ENCODE measurements at regions not wholly inside any gene's neighbourhood (a gene's known extent, or its start where the extent isn't known, plus 50 kb on each side); places are given as distances from the start of the nearest gene placed in this dataset.

GRCh38 chr18:78906066-78906465 is 73.6 kb upstream of the SALL3 start:
- no peak for TF ChIP-seq CTCF (IDR thresholded peaks at IDR 0.05; ENCODE audit: low read depth, low read length)
- H3K27me3 ChIP-seq = no peaks in the 10 kb centered on the region; the same call in 1 of the 2 replicates
- no peak overlapping the region for H3K4me3 ChIP-seq (ENCODE audit: low read depth, low read length)
- H3K36me3 ChIP-seq = no peaks in the 10 kb centered on the region
- no peak for DNase-seq
- no peaks in the 10 kb centered on the region for H3K4me1 ChIP-seq
- H3K9me3 ChIP-seq = no peaks in the 10 kb centered on the region

GRCh38 chr18:78908462-78909260 is 71.0 kb upstream of the SALL3 start:
- TF ChIP-seq CTCF (IDR thresholded peaks at IDR 0.05; ENCODE audit: low read depth, low read length) = no peak
- no peak for DNase-seq
- H3K9me3 ChIP-seq = no peaks in the 10 kb centered on the region
- H3K36me3 ChIP-seq = no peaks in the 10 kb centered on the region
- no peaks in the 10 kb centered on the region; the same call in 1 of the 2 replicates for H3K27me3 ChIP-seq
- H3K4me3 ChIP-seq (ENCODE audit: low read depth, low read length) = no peak overlapping the region
- no peaks in the 10 kb centered on the region for H3K4me1 ChIP-seq

- no peaks in the 10 kb centered on the region for H3K36me3 ChIP-seq
- no peaks in the 10 kb centered on the region for H3K4me1 ChIP-seq
- H3K27me3 ChIP-seq = no peaks in the 10 kb centered on the region
- no peak for DNase-seq
- no peak overlapping the region for H3K4me3 ChIP-seq (ENCODE audit: low read depth, low read length)
- TF ChIP-seq CTCF (IDR thresholded peaks at IDR 0.05; ENCODE audit: low read depth, low read length) = no peak
- no peaks in the 10 kb centered on the region for H3K9me3 ChIP-seq
These were observed 67.8 kb upstream of the SALL3 start for GRCh38 chr18:78911751-78912283.

GRCh38 chr18:78912336-78912735 is 67.3 kb upstream of the SALL3 start:
- TF ChIP-seq CTCF (IDR thresholded peaks at IDR 0.05; ENCODE audit: low read depth, low read length) = no peak
- no peak for DNase-seq
- Histone ChIP-seq H3K4me1 (no peaks in the 10 kb centered on the region), H3K4me3 (ENCODE audit: low read depth, low read length) (no peak overlapping the region), H3K36me3 (no peaks in the 10 kb centered on the region), H3K27me3 (no peaks in the 10 kb centered on the region), H3K9me3 (no peaks in the 10 kb centered on the region)

- TF ChIP-seq CTCF (IDR thresholded peaks at IDR 0.05; ENCODE audit: low read depth, low read length) = no peak
- no peaks in the 10 kb centered on the region for H3K27me3 ChIP-seq
- H3K4me1 ChIP-seq = no peaks in the 10 kb centered on the region
- no peak for DNase-seq
- no peak overlapping the region for H3K4me3 ChIP-seq (ENCODE audit: low read depth, low read length)
- H3K36me3 ChIP-seq = no peaks in the 10 kb centered on the region
- no peaks in the 10 kb centered on the region for H3K9me3 ChIP-seq
These were observed 66.8 kb upstream of the SALL3 start for GRCh38 chr18:78912844-78913243.

- Histone ChIP-seq H3K4me3 (ENCODE audit: low read depth, low read length) (no peak overlapping the region), H3K9me3 (no peaks in the 10 kb centered on the region), H3K4me1 (no peaks in the 10 kb centered on the region), H3K36me3 (no peaks in the 10 kb centered on the region), H3K27me3 (no peaks in the 10 kb centered on the region)
- no peak for DNase-seq
- no peak for TF ChIP-seq CTCF (IDR thresholded peaks at IDR 0.05; ENCODE audit: low read depth, low read length)
These were observed 66.2 kb upstream of the SALL3 start for GRCh38 chr18:78913395-78913794.

All from BE2C (cell line).